Transverse colon (tissue), 3 donors: ENCODE measurements at regions not wholly inside any gene's neighbourhood (a gene's known extent, or its start where the extent isn't known, plus 50 kb on each side); places are given as distances from the start of the nearest gene placed in this dataset.

Experiments used
- EP300 ChIP-seq: sonication (generic); formaldehyde crosslinking; IDR thresholded peaks from one replicate; pipeline ENCODE4 v1.6.1; 2017; ENCODE audit warnings: antibody characterized with exemption, low read depth
- POLR2A ChIP-seq: fragments of 450-650 bp; IDR thresholded peaks from one replicate; pipeline ENCODE4 v1.6.1; 2016; ENCODE audit warnings: antibody characterized with exemption, mild to moderate bottlenecking, moderate library complexity
- TF ChIP-seq, protein P1 (sequence below), 5 experiments: fragments of 200-600 bp in 3 of 5; fragments of 450-650 bp in 2 of 5; sonication (generic) in 3 of 5; IDR thresholded peaks; 1 replicate in 2 of 5; 2 replicates in 3 of 5; pipeline ENCODE4 v1.5.1; 2016 to 2017; ENCODE audit warnings: antibody characterized with exemption in 5 of 5, inconsistent platforms in 3 of 5, mild to moderate bottlenecking in 2 of 5, moderate library complexity in 1 of 5

DNA sequence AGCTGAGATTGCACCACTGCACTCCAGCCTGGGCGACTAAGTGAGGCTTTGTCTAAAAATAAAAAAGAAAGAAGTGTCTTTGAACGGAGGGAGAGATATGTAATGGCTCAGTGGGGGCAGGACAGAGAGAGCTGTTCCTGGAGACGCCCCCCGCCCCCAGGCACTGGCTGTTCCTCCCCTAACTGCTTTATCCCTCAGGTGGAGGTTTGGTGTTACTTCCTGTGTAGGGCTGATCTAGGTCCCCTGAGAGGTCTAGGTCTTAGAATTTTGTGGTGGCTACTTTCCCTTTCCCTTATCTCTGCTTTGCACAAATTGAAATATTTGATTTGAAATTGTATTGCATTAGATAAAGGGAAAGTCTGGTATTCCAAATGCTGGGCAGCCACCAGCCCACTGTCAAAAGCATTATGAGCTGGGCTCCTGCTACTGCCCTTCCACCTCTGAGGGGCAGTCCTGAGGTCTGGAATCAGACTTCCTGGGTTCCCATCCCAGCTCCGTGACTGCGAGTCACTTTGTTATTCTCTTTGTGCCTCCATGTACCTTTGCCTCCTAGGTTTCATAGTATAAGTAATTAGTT lies 134.8 kb upstream of the KIF26B start:
- TF ChIP-seq EP300 (no peak), POLR2A (no peak)
- TF ChIP-seq, protein P1, sequence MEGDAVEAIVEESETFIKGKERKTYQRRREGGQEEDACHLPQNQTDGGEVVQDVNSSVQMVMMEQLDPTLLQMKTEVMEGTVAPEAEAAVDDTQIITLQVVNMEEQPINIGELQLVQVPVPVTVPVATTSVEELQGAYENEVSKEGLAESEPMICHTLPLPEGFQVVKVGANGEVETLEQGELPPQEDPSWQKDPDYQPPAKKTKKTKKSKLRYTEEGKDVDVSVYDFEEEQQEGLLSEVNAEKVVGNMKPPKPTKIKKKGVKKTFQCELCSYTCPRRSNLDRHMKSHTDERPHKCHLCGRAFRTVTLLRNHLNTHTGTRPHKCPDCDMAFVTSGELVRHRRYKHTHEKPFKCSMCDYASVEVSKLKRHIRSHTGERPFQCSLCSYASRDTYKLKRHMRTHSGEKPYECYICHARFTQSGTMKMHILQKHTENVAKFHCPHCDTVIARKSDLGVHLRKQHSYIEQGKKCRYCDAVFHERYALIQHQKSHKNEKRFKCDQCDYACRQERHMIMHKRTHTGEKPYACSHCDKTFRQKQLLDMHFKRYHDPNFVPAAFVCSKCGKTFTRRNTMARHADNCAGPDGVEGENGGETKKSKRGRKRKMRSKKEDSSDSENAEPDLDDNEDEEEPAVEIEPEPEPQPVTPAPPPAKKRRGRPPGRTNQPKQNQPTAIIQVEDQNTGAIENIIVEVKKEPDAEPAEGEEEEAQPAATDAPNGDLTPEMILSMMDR (IDR thresholded peaks at IDR 0.05) = no peak
